Neural cell (in vitro differentiated cells): ENCODE measurements at regions not wholly inside any gene's neighbourhood (a gene's known extent, or its start where the extent isn't known, plus 50 kb on each side); places are given as distances from the start of the nearest gene placed in this dataset.

Source experiments
- H2AFZ ChIP-seq: fragments of 200-600, 300-800 bp; sonication (generic), shearing (Covaris generic); 2 replicates; pipeline ENCODE4 v1.6.0; 2014; ENCODE audit warnings: low read depth, mild to moderate bottlenecking, antibody characterized with exemption, low read length, moderate library complexity
- H3F3A ChIP-seq: fragments of 200-600 bp; shearing (Covaris generic); 2 replicates; pipeline ENCODE4 v1.6.1; 2016; ENCODE audit warnings: mild to moderate bottlenecking, moderate library complexity, mixed read lengths, antibody characterized with exemption, low read length; ENCODE audit not compliant: insufficient read depth, poor library complexity, severe bottlenecking
- H3K27ac ChIP-seq: fragments of 200-600, 300-800 bp; sonication (generic), shearing (Covaris generic); 2 replicates; pipeline ENCODE4 v1.5.1; 2014; ENCODE audit warnings: mild to moderate bottlenecking, low read length, moderate library complexity
- H3K27me3 ChIP-seq: fragments of 300-800, 200-600 bp; sonication (generic), shearing (Covaris generic); 2 replicates; pipeline ENCODE4 v1.6.0; 2014; ENCODE audit warnings: mild to moderate bottlenecking, low read depth, low read length, moderate library complexity; ENCODE audit not compliant: insufficient read depth
- H3K36me3 ChIP-seq: fragments of 300-800, 200-600 bp; sonication (generic), shearing (Covaris generic); 2 replicates; pipeline ENCODE4 v1.5.1; 2014; ENCODE audit warnings: mild to moderate bottlenecking, antibody characterized with exemption, low read length, moderate library complexity; ENCODE audit not compliant: insufficient read depth
- H3K4me2 ChIP-seq: fragments of 300-800, 200-600 bp; sonication (generic), shearing (Covaris generic); 2 replicates; pipeline ENCODE4 v1.6.0; 2014; ENCODE audit warnings: mild to moderate bottlenecking, low read length
- H3K4me3 ChIP-seq: fragments of 300-800, 200-600 bp; sonication (generic), shearing (Covaris generic); 2 replicates; pipeline ENCODE4 v1.5.1; 2014; ENCODE audit warnings: mild to moderate bottlenecking, low read length, moderate library complexity
- H3K79me2 ChIP-seq: fragments of 200-600 bp; shearing (Covaris generic); replicated peaks from 2 replicates; pipeline ENCODE4 v1.6.0; 2014; ENCODE audit warnings: mild to moderate bottlenecking, low read length, moderate library complexity; ENCODE audit not compliant: insufficient read depth
- H3K9ac ChIP-seq: fragments of 300-800, 200-600 bp; sonication (generic), shearing (Covaris generic); 2 replicates; pipeline ENCODE4 v1.6.1; 2016; ENCODE audit warnings: mild to moderate bottlenecking, low read length, mixed read lengths
- H3K9me2 ChIP-seq: fragments of 200-600 bp; shearing (Covaris generic); 2 replicates; pipeline ENCODE4 v1.6.1; 2016; ENCODE audit warnings: mild to moderate bottlenecking, low read length, mixed read lengths; ENCODE audit not compliant: insufficient read depth
- H3K9me3 ChIP-seq: fragments of 200-600, 300-800 bp; sonication (generic), shearing (Covaris generic); 2 replicates; pipeline ENCODE4 v1.6.1; 2016; ENCODE audit warnings: mild to moderate bottlenecking, mixed run types, low read length, moderate library complexity, mixed read lengths
- H4K20me1 ChIP-seq: fragments of 200-600 bp; shearing (Covaris generic); 2 replicates; pipeline ENCODE4 v1.6.1; 2016; ENCODE audit warnings: mild to moderate bottlenecking, mixed run types; ENCODE audit not compliant: insufficient read depth
- EP300 ChIP-seq: fragments of 450-650 bp; conservative IDR thresholded peaks from 2 replicates; pipeline ENCODE4 v1.6.1; 2014; ENCODE audit warnings: antibody characterized with exemption, mild to moderate bottlenecking, moderate library complexity; ENCODE audit not compliant: poor library complexity, severe bottlenecking
- EZH2 ChIP-seq: fragments of 200-600, 300-800 bp; shearing (Covaris generic), sonication (generic); IDR thresholded peaks from 2 replicates; pipeline ENCODE4 v1.6.1; 2014; ENCODE audit warnings: antibody characterized with exemption, low read length, borderline replicate concordance, mild to moderate bottlenecking; ENCODE audit not compliant: insufficient read depth, poor library complexity, severe bottlenecking
- MXI1 ChIP-seq: fragments of 450-650 bp; conservative IDR thresholded peaks from 2 replicates; pipeline ENCODE4 v1.6.1; 2014; ENCODE audit warnings: antibody characterized with exemption, mild to moderate bottlenecking; ENCODE audit not compliant: poor library complexity, severe bottlenecking
- POLR2AphosphoS5 ChIP-seq: IDR thresholded peaks from 2 replicates; pipeline ENCODE4 v1.6.1; 2012
- RAD21 ChIP-seq: fragments of 450-650 bp; conservative IDR thresholded peaks from 2 replicates; pipeline ENCODE4 v1.6.1; 2014; ENCODE audit warnings: antibody characterized with exemption, mild to moderate bottlenecking, moderate library complexity
- SMC3 ChIP-seq: fragments of 450-650 bp; conservative IDR thresholded peaks from 2 replicates; pipeline ENCODE4 v1.6.1; 2014; ENCODE audit warnings: antibody characterized with exemption, mild to moderate bottlenecking, moderate library complexity; ENCODE audit not compliant: poor library complexity
- TAF1 ChIP-seq: IDR thresholded peaks from 2 replicates; pipeline ENCODE4 v1.6.1; 2012; ENCODE audit warnings: low read depth
- TF ChIP-seq, protein P1 (sequence below): fragments of 450-650 bp; IDR thresholded peaks from 2 replicates; pipeline ENCODE4 v1.5.1; 2014; ENCODE audit warnings: antibody characterized with exemption, mild to moderate bottlenecking, moderate library complexity; ENCODE audit not compliant: poor library complexity, severe bottlenecking
- TF ChIP-seq, protein P2 (sequence below): IDR thresholded peaks from 2 replicates; pipeline ENCODE4 v1.6.1; 2012; ENCODE audit warnings: borderline replicate concordance

DNA sequence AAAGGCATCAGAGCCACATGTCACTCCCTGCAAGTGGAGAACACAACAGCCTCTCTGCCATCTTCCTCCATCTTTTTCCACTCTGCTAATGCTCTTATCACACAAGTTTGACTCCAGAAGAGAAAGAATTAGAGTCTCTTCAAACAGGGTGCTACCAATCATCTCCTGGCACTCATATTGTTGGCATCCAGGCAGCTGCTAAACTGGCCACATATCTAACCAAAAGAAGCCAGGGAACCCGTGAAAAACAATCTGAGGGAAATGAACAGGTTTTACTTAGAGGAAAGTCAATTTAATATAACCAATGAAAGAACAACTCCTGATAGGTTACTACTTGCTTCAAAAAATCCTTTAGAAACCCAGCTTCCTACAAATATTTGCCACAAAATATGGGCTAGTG lies 117.2 kb downstream of the SLC25A46 start:
- Histone ChIP-seq H3K27ac (no peak overlapping the region), H4K20me1 (no peaks in the 10 kb centered on the region), H3K4me3 (no peak overlapping the region), H3K4me2 (no peak overlapping the region), H3K36me3 (no peaks in the 10 kb centered on the region), H3K27me3 (no peaks in the 10 kb centered on the region), H3K9me2 (no peaks in the 10 kb centered on the region), H3K9me3 (no peaks in the 10 kb centered on the region), H3K9ac (no peak overlapping the region), H3F3A (no peaks in the 10 kb centered on the region), H2AFZ (no peak overlapping the region), H3K79me2 (no peaks in the 10 kb centered on the region)
- no peak for TF ChIP-seq EP300
- no peak for TF ChIP-seq TAF1
- TF ChIP-seq, protein P1, sequence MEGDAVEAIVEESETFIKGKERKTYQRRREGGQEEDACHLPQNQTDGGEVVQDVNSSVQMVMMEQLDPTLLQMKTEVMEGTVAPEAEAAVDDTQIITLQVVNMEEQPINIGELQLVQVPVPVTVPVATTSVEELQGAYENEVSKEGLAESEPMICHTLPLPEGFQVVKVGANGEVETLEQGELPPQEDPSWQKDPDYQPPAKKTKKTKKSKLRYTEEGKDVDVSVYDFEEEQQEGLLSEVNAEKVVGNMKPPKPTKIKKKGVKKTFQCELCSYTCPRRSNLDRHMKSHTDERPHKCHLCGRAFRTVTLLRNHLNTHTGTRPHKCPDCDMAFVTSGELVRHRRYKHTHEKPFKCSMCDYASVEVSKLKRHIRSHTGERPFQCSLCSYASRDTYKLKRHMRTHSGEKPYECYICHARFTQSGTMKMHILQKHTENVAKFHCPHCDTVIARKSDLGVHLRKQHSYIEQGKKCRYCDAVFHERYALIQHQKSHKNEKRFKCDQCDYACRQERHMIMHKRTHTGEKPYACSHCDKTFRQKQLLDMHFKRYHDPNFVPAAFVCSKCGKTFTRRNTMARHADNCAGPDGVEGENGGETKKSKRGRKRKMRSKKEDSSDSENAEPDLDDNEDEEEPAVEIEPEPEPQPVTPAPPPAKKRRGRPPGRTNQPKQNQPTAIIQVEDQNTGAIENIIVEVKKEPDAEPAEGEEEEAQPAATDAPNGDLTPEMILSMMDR: no peak
- TF ChIP-seq, protein P2, sequence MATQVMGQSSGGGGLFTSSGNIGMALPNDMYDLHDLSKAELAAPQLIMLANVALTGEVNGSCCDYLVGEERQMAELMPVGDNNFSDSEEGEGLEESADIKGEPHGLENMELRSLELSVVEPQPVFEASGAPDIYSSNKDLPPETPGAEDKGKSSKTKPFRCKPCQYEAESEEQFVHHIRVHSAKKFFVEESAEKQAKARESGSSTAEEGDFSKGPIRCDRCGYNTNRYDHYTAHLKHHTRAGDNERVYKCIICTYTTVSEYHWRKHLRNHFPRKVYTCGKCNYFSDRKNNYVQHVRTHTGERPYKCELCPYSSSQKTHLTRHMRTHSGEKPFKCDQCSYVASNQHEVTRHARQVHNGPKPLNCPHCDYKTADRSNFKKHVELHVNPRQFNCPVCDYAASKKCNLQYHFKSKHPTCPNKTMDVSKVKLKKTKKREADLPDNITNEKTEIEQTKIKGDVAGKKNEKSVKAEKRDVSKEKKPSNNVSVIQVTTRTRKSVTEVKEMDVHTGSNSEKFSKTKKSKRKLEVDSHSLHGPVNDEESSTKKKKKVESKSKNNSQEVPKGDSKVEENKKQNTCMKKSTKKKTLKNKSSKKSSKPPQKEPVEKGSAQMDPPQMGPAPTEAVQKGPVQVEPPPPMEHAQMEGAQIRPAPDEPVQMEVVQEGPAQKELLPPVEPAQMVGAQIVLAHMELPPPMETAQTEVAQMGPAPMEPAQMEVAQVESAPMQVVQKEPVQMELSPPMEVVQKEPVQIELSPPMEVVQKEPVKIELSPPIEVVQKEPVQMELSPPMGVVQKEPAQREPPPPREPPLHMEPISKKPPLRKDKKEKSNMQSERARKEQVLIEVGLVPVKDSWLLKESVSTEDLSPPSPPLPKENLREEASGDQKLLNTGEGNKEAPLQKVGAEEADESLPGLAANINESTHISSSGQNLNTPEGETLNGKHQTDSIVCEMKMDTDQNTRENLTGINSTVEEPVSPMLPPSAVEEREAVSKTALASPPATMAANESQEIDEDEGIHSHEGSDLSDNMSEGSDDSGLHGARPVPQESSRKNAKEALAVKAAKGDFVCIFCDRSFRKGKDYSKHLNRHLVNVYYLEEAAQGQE: no peak
- no peak for TF ChIP-seq EZH2
- no peak for TF ChIP-seq MXI1
- no peak for TF ChIP-seq SMC3
- TF ChIP-seq POLR2AphosphoS5: no peak
- TF ChIP-seq RAD21: no peak

DNA sequence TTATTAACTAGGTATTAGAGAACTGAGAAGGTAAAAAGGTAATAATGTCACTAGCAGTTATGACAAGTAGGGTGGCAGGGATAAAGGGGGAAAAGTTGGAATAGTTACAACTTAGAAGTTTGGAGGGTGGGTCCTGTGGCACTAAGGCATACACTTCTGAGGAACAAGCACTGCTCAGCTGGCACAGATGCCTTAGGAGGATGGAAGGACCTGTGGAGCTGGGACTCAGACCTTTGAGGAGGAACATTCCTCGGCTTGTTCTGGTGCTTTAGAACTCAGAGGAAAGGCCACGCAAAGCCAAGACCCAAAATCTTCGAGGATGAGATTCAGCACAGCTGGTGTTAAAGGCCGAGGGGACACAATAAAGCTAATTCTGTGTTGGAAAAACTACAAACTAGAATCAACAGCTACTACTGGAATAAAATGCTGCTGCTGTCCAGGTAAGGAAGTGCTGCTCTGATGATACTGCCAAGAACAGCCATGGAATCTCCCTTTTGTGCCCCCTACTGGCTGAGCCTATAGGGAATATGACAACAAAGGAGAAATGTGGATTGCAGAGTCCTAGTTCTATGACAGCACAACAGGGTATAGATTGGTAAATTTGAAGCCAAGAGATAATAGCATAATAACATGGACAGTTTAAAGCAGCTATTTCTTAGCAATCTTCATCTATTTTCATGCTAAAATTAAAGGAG lies 126.7 kb downstream of the SLC25A46 start:
- no peaks in the 10 kb centered on the region for H3K9me2 ChIP-seq
- TF ChIP-seq SMC3: no peak
- no peak overlapping the region for H3K4me2 ChIP-seq
- H4K20me1 ChIP-seq: no peaks in the 10 kb centered on the region
- H3K9ac ChIP-seq: no peak overlapping the region
- no peak overlapping the region for H2AFZ ChIP-seq
- H3K36me3 ChIP-seq: no peaks in the 10 kb centered on the region
- H3K27ac ChIP-seq: no peak overlapping the region
- H3K4me3 ChIP-seq: no peak overlapping the region
- no peaks in the 10 kb centered on the region for H3F3A ChIP-seq
- H3K9me3 ChIP-seq: no peaks in the 10 kb centered on the region
- H3K79me2 ChIP-seq: no peaks in the 10 kb centered on the region
- H3K27me3 ChIP-seq: no peaks in the 10 kb centered on the region
